ENCODE measurements at regions not wholly inside any gene's neighbourhood (a gene's known extent, or its start where the extent isn't known, plus 50 kb on each side); places are given as distances from the start of the nearest gene placed in this dataset.

- no peak for DNase-seq
- H3K27ac Mint-ChIP-seq = no peak overlapping the region
- H3K27me3 Mint-ChIP-seq = peaks cover 41% of the 10 kb centered on the region
- H3K4me1 Mint-ChIP-seq = no peaks in the 10 kb centered on the region
- ATAC-seq = no peak
- H3K36me3 Mint-ChIP-seq (ENCODE audit: low read depth) = no peaks in the 10 kb centered on the region
- H3K4me3 Mint-ChIP-seq = no peak overlapping the region
- H3K9me3 ChIP-seq (ENCODE audit: control insufficient read depth, low read length, poor library complexity, severe bottlenecking) = no peaks in the 10 kb centered on the region
Observed at GRCh38 chr21:39052718-39053117, 130.5 kb downstream of the PSMG1 start.

- H3K27ac Mint-ChIP-seq = no peak overlapping the region
- no peaks in the 10 kb centered on the region for H3K4me1 Mint-ChIP-seq
- no peaks in the 10 kb centered on the region for H3K36me3 Mint-ChIP-seq (ENCODE audit: low read depth)
- DNase-seq (no peak), ATAC-seq (no peak)
- H3K9me3 ChIP-seq (ENCODE audit: control insufficient read depth, low read length, poor library complexity, severe bottlenecking) = no peaks in the 10 kb centered on the region
- peaks cover 33% of the 10 kb centered on the region for H3K27me3 Mint-ChIP-seq
- H3K4me3 Mint-ChIP-seq = no peak overlapping the region
Observed at GRCh38 chr21:39051588-39051949, 131.7 kb downstream of the PSMG1 start.

- DNase-seq (no peak), ATAC-seq (no peak)
- no peaks in the 10 kb centered on the region for H3K9me3 ChIP-seq (ENCODE audit: control insufficient read depth, low read length, poor library complexity, severe bottlenecking)
- Mint-ChIP-seq H3K4me1 (no peaks in the 10 kb centered on the region), H3K27ac (no peak overlapping the region), H3K4me3 (no peak overlapping the region), H3K27me3 (peaks cover 30% of the 10 kb centered on the region), H3K36me3 (ENCODE audit: low read depth) (no peaks in the 10 kb centered on the region)
Observed at GRCh38 chr21:39050841-39051587, 132.2 kb downstream of the PSMG1 start.

- no peak for DNase-seq
- H3K36me3 Mint-ChIP-seq (ENCODE audit: low read depth) = no peaks in the 10 kb centered on the region
- peaks cover 16% of the 10 kb centered on the region for H3K27me3 Mint-ChIP-seq
- no peak overlapping the region for H3K4me3 Mint-ChIP-seq
- H3K4me1 Mint-ChIP-seq = no peaks in the 10 kb centered on the region
- no peak for ATAC-seq
- H3K27ac Mint-ChIP-seq = no peak overlapping the region
- H3K9me3 ChIP-seq (ENCODE audit: control insufficient read depth, low read length, poor library complexity, severe bottlenecking) = no peaks in the 10 kb centered on the region
Observed at GRCh38 chr21:39048574-39048973, 134.7 kb downstream of the PSMG1 start.

- H3K27ac Mint-ChIP-seq = no peak overlapping the region
- H3K9me3 ChIP-seq (ENCODE audit: control insufficient read depth, low read length, poor library complexity, severe bottlenecking) = no peaks in the 10 kb centered on the region
- no peaks in the 10 kb centered on the region for H3K36me3 Mint-ChIP-seq (ENCODE audit: low read depth)
- H3K27me3 Mint-ChIP-seq = peaks cover 12% of the 10 kb centered on the region
- ATAC-seq (no peak), DNase-seq (no peak)
- H3K4me1 Mint-ChIP-seq = no peaks in the 10 kb centered on the region
- no peak overlapping the region for H3K4me3 Mint-ChIP-seq
Observed at GRCh38 chr21:39048064-39048463, 135.2 kb downstream of the PSMG1 start.

- no peak overlapping the region for H3K27ac Mint-ChIP-seq
- peaks cover 12% of the 10 kb centered on the region for H3K27me3 Mint-ChIP-seq
- ATAC-seq (no peak), DNase-seq (no peak)
- no peaks in the 10 kb centered on the region for H3K36me3 Mint-ChIP-seq (ENCODE audit: low read depth)
- H3K9me3 ChIP-seq (ENCODE audit: control insufficient read depth, low read length, poor library complexity, severe bottlenecking) = no peaks in the 10 kb centered on the region
- no peak overlapping the region for H3K4me3 Mint-ChIP-seq
- H3K4me1 Mint-ChIP-seq = no peaks in the 10 kb centered on the region
Observed at GRCh38 chr21:39047046-39047445, 136.2 kb downstream of the PSMG1 start.

- ATAC-seq (no peak), DNase-seq (no peak)
- Mint-ChIP-seq H3K27me3 (peaks cover 12% of the 10 kb centered on the region), H3K27ac (no peak overlapping the region), H3K4me1 (no peaks in the 10 kb centered on the region), H3K36me3 (ENCODE audit: low read depth) (no peaks in the 10 kb centered on the region), H3K4me3 (no peak overlapping the region)
- no peaks in the 10 kb centered on the region for H3K9me3 ChIP-seq (ENCODE audit: control insufficient read depth, low read length, poor library complexity, severe bottlenecking)
Observed at GRCh38 chr21:39046236-39046916, 136.9 kb downstream of the PSMG1 start.

GRCh38 chr21:39041816-39042215 lies 141.4 kb downstream of the PSMG1 start:
- no peaks in the 10 kb centered on the region for H3K9me3 ChIP-seq (ENCODE audit: control insufficient read depth, low read length, poor library complexity, severe bottlenecking)
- Mint-ChIP-seq H3K4me1 (peaks cover 4% of the 10 kb centered on the region), H3K27ac (no peak overlapping the region), H3K4me3 (no peak overlapping the region), H3K27me3 (peaks cover 23% of the 10 kb centered on the region), H3K36me3 (ENCODE audit: low read depth) (no peaks in the 10 kb centered on the region)
- no peak for DNase-seq
- no peak for ATAC-seq

GRCh38 chr21:39040494-39041110 lies 142.6 kb downstream of the PSMG1 start:
- Mint-ChIP-seq H3K36me3 (ENCODE audit: low read depth) (no peaks in the 10 kb centered on the region), H3K27ac (no peak overlapping the region), H3K4me3 (no peak overlapping the region), H3K4me1 (peaks cover 4% of the 10 kb centered on the region), H3K27me3 (peaks cover 27% of the 10 kb centered on the region)
- no peaks in the 10 kb centered on the region for H3K9me3 ChIP-seq (ENCODE audit: control insufficient read depth, low read length, poor library complexity, severe bottlenecking)
- ATAC-seq (no peak), DNase-seq (no peak)

GRCh38 chr21:39037807-39038405 lies 145.3 kb downstream of the PSMG1 start:
- Mint-ChIP-seq H3K4me1 (peaks cover 4% of the 10 kb centered on the region), H3K27ac (no peak overlapping the region)
- ATAC-seq = no peak

GRCh38 chr21:39036581-39036980 lies 146.7 kb downstream of the PSMG1 start:
- Mint-ChIP-seq H3K4me3 (no peak overlapping the region), H3K4me1 (peaks cover 4% of the 10 kb centered on the region), H3K36me3 (ENCODE audit: low read depth) (peaks cover 2% of the 10 kb centered on the region), H3K27ac (no peak overlapping the region), H3K27me3 (peaks cover 45% of the 10 kb centered on the region)
- no peak for DNase-seq
- H3K9me3 ChIP-seq (ENCODE audit: control insufficient read depth, low read length, poor library complexity, severe bottlenecking) = no peaks in the 10 kb centered on the region
- no peak for ATAC-seq

More at GRCh38 chr21:39037807-39038405, 145.3 kb downstream of the PSMG1 start:
- no peaks in the 10 kb centered on the region for H3K9me3 ChIP-seq (ENCODE audit: control insufficient read depth, low read length, poor library complexity, severe bottlenecking)
- peaks cover 41% of the 10 kb centered on the region for H3K27me3 Mint-ChIP-seq
- H3K4me3 Mint-ChIP-seq = no peak overlapping the region
- no peak for DNase-seq
- H3K36me3 Mint-ChIP-seq (ENCODE audit: low read depth) = no peaks in the 10 kb centered on the region

GRCh38 chr21:39034590-39035536 lies 148.4 kb downstream of the PSMG1 start:
- H3K36me3 Mint-ChIP-seq (ENCODE audit: low read depth) = peaks cover 2% of the 10 kb centered on the region
- no peak overlapping the region for H3K27ac Mint-ChIP-seq
- H3K9me3 ChIP-seq (ENCODE audit: control insufficient read depth, low read length, poor library complexity, severe bottlenecking) = no peaks in the 10 kb centered on the region
- H3K27me3 Mint-ChIP-seq = peaks cover 50% of the 10 kb centered on the region
- DNase-seq = no peak
- H3K4me3 Mint-ChIP-seq = no peak overlapping the region
- H3K4me1 Mint-ChIP-seq = no peaks in the 10 kb centered on the region
- ATAC-seq = no peak
